ENCODE measurements at regions not wholly inside any gene's neighbourhood (a gene's known extent, or its start where the extent isn't known, plus 50 kb on each side); places are given as distances from the start of the nearest gene placed in this dataset.

DNA sequence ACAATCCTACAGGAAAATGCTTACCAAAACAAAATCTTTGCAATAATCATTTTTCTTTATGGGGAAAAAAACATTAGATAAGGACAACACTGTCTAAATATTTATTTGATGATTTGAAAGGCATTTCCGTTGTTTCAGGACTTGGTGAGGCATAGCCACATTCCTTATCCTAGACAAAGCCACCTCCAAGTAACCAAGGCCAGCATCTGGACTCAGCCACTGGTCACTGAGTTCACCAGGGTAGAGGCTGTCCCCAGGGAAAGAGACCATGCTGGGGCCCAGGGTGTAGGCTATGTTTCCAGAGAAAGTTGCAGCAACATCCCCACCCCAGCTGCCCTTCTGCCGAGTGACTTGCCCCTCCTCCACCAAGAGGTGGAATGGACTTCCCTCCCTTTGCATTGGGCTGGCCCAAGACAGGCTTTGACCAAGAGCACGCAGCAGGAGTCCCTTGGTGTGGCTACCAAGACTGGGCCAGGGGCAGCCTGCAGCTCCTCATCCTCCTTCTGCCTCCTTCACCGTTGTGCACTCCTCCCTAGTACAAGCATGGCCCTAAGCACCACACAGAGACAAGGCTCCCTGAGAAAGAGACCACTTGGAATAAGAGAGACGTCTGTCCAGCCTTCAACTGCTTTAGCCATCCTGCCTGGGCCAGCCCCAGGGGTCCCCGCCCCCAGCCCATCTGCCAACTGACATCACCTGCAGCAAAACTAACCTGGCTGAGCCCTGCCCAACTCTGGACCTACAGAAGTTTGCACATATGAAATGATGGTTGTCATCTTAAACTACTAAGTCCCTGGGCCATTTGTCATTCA lies 68.1 kb upstream of the SPIN1 start:
- CTCF ChIA-PET, result no interaction called here
- intact Hi-C loops (cut with micrococcal nuclease), result no loop called here
- peaks cover 6% of the 10 kb centered on the region for H3K4me1 Mint-ChIP-seq
- H3K9me3 Mint-ChIP-seq, result no peaks in the 10 kb centered on the region
- H3K27ac Mint-ChIP-seq, result no peak overlapping the region
- POLR2A ChIA-PET, result no interaction called here
- DNase-seq (no peak), ATAC-seq (ENCODE audit: low read depth) (no peak)
- H3K27me3 Mint-ChIP-seq, result peaks cover 2% of the 10 kb centered on the region
- no peaks in the 10 kb centered on the region for H3K36me3 Mint-ChIP-seq (ENCODE audit: low read depth)
- no peak overlapping the region for H3K4me3 Mint-ChIP-seq
- TF ChIP-seq, protein P1, sequence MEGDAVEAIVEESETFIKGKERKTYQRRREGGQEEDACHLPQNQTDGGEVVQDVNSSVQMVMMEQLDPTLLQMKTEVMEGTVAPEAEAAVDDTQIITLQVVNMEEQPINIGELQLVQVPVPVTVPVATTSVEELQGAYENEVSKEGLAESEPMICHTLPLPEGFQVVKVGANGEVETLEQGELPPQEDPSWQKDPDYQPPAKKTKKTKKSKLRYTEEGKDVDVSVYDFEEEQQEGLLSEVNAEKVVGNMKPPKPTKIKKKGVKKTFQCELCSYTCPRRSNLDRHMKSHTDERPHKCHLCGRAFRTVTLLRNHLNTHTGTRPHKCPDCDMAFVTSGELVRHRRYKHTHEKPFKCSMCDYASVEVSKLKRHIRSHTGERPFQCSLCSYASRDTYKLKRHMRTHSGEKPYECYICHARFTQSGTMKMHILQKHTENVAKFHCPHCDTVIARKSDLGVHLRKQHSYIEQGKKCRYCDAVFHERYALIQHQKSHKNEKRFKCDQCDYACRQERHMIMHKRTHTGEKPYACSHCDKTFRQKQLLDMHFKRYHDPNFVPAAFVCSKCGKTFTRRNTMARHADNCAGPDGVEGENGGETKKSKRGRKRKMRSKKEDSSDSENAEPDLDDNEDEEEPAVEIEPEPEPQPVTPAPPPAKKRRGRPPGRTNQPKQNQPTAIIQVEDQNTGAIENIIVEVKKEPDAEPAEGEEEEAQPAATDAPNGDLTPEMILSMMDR (IDR thresholded peaks at IDR 0.05), result no peak

DNA sequence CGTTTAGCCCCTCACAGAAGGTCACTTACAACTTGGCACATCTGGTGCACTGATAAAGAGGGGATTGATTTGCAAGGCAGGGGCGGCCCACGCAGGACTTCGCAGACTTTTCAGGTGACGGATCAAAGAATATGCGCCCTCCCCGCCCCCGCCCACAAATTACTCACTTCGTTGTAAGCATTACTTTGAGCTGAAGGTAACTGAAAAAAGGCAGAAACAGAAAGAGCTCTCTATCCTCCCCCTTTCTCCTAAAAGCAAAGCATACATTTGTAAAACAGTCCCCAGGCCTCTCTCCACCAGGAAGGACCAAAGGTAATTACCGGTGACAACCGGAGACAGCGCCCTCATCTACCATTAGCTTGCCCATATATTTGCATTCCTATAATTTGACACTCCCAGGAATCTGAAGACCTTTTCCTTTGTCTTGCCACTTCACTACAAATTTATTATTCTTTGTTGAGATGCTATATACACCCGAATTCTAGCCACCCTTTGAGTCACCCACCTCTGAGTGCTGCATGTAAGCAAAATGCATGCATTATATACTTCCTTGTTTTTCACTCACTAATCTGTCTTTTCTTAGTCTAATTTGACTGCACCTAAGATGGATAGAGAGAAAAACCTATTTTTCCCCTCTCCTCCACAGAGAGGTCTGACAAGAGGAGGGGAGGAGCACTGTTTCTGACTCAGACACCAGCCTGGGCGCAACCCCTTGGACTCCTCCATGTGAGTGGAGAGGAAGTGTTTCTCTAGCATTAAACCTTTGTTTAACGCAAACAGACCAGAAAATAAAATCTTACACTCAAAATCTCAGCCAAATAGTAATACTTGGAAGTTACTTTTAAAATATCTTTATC lies 74.7 kb upstream of the SPIN1 start:
- H3K27ac Mint-ChIP-seq, result no peak overlapping the region
- ChIA-PET POLR2A (no interaction called here), CTCF (no interaction called here)
- no peak overlapping the region for H3K4me3 Mint-ChIP-seq
- no peak for DNase-seq
- no peaks in the 10 kb centered on the region for H3K36me3 Mint-ChIP-seq (ENCODE audit: low read depth)
- H3K9me3 Mint-ChIP-seq, result no peaks in the 10 kb centered on the region
- no peak for ATAC-seq (ENCODE audit: low read depth)
- TF ChIP-seq, protein P1 (IDR thresholded peaks at IDR 0.05), result no peak
- intact Hi-C loops (cut with micrococcal nuclease), result no loop called here
- H3K27me3 Mint-ChIP-seq, result peaks cover 6% of the 10 kb centered on the region
- no peaks in the 10 kb centered on the region for H3K4me1 Mint-ChIP-seq

DNA sequence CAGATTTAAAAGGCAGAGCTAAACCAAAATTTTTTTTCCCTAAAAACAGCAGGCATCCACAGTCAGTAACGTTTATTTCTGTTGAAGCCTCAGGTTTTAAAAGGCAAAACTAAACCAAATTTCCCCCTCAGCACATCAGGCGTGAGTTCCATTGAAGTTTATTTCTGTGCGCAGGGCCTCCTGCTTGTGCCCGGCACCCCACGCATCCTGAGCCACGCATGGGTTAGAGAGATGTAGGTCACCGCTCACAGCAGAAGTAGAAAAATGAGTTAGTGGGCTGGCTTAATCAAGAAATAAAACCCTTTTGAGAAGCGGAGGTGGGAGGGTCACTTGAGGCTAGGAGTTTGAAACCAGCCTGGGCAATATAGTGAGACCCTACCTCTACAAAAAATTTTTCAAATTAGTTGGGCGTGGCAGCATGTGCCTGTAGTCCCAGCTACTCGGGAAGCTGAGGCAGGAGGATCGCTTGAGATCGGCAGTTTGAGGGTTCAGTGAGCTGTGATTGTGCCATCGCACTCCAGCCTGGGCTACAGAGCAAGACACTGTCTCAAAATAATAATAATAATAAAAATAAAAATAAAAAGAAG lies 75.6 kb upstream of the SPIN1 start:
- Mint-ChIP-seq H3K9me3 (no peaks in the 10 kb centered on the region), H3K4me3 (no peak overlapping the region), H3K4me1 (no peaks in the 10 kb centered on the region), H3K27ac (no peak overlapping the region), H3K27me3 (peaks cover 8% of the 10 kb centered on the region), H3K36me3 (ENCODE audit: low read depth) (no peaks in the 10 kb centered on the region)
- ChIA-PET CTCF (no interaction called here), POLR2A (no interaction called here)
- ATAC-seq (ENCODE audit: low read depth), result no peak
- intact Hi-C loops (cut with micrococcal nuclease), result no loop called here
- no peak for DNase-seq
- TF ChIP-seq, protein P1 (IDR thresholded peaks at IDR 0.05), result no peak

- CTCF ChIA-PET, result no interaction called here
- H3K27me3 Mint-ChIP-seq, result peaks cover 8% of the 10 kb centered on the region
- no peaks in the 10 kb centered on the region for H3K4me1 Mint-ChIP-seq
- H3K9me3 Mint-ChIP-seq, result no peaks in the 10 kb centered on the region
- intact Hi-C loops (cut with micrococcal nuclease), result no loop called here
- ATAC-seq (ENCODE audit: low read depth) (no peak), DNase-seq (no peak)
- POLR2A ChIA-PET, result no interaction called here
- no peak overlapping the region for H3K4me3 Mint-ChIP-seq
- no peaks in the 10 kb centered on the region for H3K36me3 Mint-ChIP-seq (ENCODE audit: low read depth)
- H3K27ac Mint-ChIP-seq, result no peak overlapping the region
- TF ChIP-seq, protein P1 (IDR thresholded peaks at IDR 0.05), result no peak
Observed at GRCh38 chr9:88312045-88312444, 76.2 kb upstream of the SPIN1 start.
